GM19468 (cell line): ENCODE measurements at regions not wholly inside any gene's neighbourhood (a gene's known extent, or its start where the extent isn't known, plus 50 kb on each side); places are given as distances from the start of the nearest gene placed in this dataset.

Experiments used
- ATAC-seq: cut with Tn5 transposase; IDR thresholded peaks from one replicate; pipeline ENCODE4 v1.9.1; 2021; ENCODE audit warnings: mild to moderate bottlenecking, moderate library complexity, moderate number of reproducible peaks; ENCODE audit not compliant: unreplicated experiment; ENCODE audit errors: extremely low read depth

DNA sequence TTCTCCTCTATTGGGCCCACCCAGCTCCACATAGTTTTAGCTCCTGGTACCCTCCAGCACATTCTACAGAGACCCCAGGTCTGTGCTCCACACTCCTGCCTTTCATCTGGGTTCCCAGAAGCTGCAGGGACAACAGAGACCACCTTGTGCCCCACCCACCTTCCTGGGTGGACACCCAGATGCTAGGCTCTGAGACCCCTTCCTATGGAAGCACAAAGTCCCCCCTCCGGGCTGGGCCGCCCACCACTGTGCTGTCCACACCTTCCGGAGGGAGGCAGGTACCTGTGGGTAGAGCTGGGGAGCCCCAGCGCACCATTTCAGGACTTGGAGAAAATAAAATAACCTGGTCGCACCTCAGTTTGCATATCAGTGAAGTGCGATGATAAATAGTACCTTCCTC lies 224.9 kb upstream of the FOXF1 start:
- no peak for ATAC-seq

DNA sequence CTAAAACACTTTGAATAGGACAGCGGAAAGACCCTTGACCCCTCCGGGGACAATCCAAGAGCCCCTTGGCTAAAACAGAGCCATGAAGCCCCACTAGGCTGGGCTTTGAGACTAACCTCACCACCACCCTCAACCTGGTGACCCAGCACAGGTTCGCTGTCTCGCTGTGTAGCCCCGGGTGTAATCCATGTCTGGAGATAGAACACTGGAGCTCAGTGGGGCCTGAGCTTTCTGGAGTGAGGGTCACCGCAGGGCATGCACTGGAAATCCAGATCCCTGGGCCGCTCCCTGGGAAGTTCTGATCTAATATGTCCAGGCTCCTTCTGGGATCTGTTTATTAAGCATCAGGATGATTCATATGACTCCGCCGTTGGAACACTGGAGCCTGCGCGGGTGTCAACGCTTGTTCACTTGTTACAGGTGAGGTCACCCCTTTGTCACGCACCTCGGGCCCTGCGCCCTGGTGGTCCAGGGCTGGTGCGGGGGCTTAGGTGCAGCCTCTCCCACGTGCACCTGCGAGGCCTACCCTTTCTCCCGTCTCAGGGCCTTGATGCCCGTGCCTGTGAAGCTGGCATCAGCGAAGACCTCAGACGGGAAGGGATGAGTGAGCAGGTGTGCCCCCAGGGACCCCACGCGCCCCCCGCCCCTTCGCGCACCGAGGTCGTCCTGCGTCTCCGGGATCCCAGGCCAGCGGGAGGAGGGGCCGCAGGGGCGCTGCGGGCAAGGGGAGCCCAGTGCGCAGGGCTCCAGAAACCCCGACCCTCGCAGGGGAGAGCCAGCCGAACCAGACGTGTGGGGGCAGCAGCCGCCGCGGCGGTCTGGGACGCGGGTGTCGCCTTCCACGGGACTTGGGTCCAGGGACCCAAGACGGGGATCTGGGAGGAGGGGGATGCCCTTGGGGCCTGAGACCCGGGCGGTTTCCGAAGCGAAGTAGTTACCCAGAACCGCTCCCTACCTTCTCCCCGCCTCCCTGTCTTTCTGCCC lies 224.1 kb upstream of the FOXF1 start:
- ATAC-seq, result no peak

GRCh38 chr16:86286991-86287663 lies 223.2 kb upstream of the FOXF1 start:
- ATAC-seq, result no peak

DNA sequence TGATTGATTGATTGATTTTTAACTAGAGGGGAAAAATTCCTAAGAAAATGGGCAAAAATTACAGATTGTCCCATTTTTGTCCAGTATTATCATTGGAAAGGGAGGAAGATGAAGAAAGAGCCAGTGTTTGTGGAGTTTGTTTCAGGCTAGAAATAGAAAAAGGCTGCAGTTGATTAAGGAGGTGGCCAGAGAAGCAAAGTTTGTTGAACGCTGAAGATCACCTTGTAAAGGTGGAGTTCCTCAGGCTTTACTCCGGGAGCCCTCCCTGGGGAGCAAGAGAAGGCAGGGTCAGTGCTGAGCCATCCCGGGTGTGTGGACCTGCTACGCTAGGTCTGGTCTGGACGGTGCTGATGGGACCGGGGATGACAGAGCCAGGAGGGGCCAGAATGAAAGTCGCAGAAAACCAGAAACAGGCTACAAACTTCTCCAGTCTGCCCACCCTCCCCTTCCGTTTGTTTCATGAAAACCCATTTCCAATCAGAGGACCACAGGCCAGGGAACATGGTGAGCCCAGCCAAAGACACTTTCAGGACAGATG lies 222.6 kb upstream of the FOXF1 start:
- no peak for ATAC-seq

- no peak for ATAC-seq
These were observed 221.5 kb upstream of the FOXF1 start for GRCh38 chr16:86288716-86289294.

DNA sequence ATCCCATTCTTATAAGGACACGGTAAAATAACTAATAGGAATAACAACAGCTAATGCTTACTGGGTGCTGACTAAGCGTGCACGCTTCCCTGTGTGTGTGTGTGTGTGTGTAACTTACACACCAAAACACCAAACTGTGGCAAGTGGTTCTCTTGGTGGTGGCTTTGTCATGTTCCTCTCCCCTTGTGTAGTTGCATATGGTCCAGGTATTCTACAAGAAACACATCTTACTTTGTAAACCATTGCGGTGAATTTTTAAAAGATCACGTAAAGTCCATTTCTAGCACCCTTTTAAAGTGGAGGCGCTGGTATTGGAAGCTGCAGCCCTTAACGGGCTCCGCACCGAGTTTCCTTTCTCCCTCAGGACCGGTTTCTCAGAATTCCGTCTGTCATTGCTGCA lies 221.0 kb upstream of the FOXF1 start:
- ATAC-seq, result no peak

DNA sequence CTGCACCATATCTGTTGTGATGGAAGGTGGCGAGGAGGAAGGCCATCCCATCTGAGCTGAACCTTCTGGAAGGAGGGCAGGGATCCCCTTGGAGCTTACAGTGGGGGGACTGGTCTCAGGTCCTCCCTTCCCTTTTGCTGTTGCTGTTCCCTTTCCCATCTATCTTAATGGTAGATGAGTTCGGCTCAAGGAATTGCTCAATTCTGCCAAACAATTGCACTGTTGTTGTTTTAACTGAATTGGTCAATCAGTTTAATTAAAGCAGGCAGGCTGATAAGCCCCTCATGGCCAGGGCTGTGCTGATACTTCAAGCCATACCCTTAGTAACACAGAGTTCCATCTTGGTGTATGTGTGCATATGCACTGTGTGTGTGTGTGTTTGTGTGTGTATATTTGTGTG lies 220.4 kb upstream of the FOXF1 start:
- ATAC-seq, result no peak

GRCh38 chr16:86291491-86291890 lies 218.8 kb upstream of the FOXF1 start:
- no peak for ATAC-seq

- ATAC-seq, result no peak
These were observed 218.1 kb upstream of the FOXF1 start for GRCh38 chr16:86292171-86292775.

DNA sequence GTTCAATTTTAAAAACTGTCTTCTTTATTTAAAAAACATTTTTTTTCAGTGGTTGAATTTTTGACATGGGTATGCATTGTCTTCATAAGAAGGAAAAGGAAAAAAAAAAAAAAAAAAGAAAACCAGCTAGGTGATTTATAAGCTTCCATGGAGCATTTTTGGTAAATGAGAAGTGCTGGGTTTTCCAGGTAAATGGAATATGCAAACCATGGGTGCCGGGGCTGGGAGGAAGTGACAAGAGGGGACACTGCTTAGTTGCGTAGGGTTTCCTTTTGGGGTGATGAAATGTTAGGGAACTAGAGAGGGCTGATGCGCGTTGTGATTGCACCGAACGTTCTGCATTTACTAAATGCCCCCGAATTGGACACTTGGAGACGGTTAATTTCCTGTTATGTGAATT lies 217.4 kb upstream of the FOXF1 start:
- no peak for ATAC-seq

GRCh38 chr16:86293906-86294305 lies 216.4 kb upstream of the FOXF1 start:
- ATAC-seq, result no peak

- no peak for ATAC-seq
These were observed 215.7 kb upstream of the FOXF1 start for GRCh38 chr16:86294535-86295196.

DNA sequence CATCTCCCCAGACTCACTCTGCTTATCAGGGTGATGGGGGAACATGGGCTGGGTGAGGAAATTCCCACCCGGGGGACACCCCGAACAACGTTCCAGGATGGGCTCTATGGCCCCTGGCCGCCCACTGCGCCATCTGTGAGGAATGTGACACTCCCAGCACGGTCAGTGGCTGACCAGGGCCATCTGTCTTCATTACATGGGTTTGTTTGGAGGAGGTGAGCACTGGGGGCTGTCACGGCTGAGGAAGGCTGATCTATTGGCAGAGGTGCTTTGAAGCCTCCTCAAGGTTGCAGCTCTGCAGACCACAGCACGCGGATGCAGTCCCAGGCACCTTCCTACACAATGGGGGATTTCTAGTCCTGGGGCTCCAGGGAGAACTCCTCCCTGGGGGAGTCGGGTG lies 214.1 kb upstream of the FOXF1 start:
- no peak for ATAC-seq

DNA sequence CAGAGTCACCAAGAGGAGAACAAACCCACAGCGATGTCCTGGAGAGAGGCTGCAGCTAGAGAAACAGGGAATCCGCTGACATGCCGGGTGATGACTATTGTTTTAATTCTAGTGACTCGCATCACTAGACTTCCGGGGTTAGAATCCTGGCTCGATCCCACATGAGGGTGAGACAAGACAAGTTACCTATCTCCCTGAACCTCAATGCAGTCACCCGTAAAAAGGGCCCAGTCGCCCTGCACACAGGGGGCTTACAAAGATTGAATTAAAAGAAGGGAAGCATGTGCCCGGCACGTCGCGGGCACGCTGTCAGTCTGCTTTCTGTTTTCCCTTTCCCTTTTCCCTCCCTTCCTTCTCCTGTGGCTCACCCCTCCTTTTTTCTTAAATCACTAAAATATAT lies 212.9 kb upstream of the FOXF1 start:
- ATAC-seq, result no peak

GRCh38 chr16:86297866-86298757 lies 212.2 kb upstream of the FOXF1 start:
- ATAC-seq, result no peak

DNA sequence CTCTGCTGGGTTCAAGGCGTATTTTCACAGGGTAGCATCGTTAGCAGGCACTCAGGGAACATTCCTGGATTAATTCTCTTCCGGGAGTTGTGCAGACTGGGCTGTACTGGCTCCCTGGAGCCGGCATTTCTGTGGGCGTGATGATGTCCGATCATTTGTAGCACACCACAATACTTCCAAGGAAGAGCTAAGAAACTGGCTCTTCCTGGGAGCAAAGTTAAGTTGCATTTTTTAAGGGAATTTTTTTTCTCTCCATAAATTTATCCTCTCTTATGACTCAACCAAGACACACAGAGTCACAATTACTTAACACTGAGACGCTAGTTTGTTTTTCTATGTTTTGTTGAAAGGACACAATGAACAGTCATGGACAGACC lies 211.6 kb upstream of the FOXF1 start:
- no peak for ATAC-seq

GRCh38 chr16:86299882-86300610 lies 210.3 kb upstream of the FOXF1 start:
- no peak for ATAC-seq

- no peak for ATAC-seq
These were observed 209.4 kb upstream of the FOXF1 start for GRCh38 chr16:86300746-86301481.
